ENCODE measurements at regions not wholly inside any gene's neighbourhood (a gene's known extent, or its start where the extent isn't known, plus 50 kb on each side); places are given as distances from the start of the nearest gene placed in this dataset.

DNA sequence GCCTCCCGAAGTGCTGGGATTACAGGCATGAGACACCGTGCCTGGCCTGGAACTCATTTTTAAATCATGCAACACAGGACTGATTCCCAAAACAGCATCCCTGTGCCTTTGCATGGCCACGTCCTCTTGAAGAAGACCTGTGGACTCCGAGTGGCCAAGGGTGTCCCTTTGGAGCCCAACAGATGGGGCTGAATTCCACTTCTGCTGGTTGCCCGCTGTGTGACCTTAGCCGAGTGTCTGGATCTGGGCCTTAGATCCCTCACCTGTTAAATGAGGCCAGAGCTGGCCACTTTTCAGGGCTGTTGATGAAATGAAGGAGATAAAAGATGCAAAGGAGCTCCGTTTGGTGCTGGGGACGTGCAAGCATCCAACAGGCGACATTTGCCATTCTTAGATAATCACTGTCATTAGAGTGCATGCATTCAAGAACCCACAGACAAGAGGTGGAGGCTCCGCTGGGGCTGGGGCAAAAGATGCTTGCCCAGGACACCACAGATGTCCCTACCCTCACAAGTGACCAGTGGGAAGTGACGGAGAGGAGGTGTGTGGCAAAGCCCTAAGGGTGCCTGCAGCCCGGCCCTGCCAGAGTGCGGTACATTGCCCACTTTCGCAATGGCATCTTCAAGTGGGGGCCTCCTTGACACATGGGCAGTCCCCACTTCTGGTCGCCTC, 354.1 kb upstream of the TNRC6C start:
- Histone ChIP-seq H3K27me3 (ENCODE audit: insufficient read depth, low read length) (no peaks in the 10 kb centered on the region), H3K36me3 (ENCODE audit: insufficient read depth, low read length) (no peaks in the 10 kb centered on the region), H2AFZ (ENCODE audit: low read length) (no peak overlapping the region), H3K4me2 (ENCODE audit: insufficient read depth, low read length) (no peak overlapping the region), H3K4me1 (ENCODE audit: insufficient read depth, low read length) (peaks cover 22% of the 10 kb centered on the region), H3K27ac (ENCODE audit: low read depth, low read length) (no peak overlapping the region), H3K9me3 (ENCODE audit: low read depth, low read length) (no peaks in the 10 kb centered on the region), H3K79me2 (ENCODE audit: insufficient read depth, low read length) (no peaks in the 10 kb centered on the region), H3K4me3 (ENCODE audit: insufficient read depth, low read length) (no peak overlapping the region), H4K20me1 (ENCODE audit: insufficient read depth, low read length) (no peaks in the 10 kb centered on the region)
- DNase-seq (ENCODE audit: insufficient read length, low spot score, missing footprints) = no peak
- TF ChIP-seq, protein P1, sequence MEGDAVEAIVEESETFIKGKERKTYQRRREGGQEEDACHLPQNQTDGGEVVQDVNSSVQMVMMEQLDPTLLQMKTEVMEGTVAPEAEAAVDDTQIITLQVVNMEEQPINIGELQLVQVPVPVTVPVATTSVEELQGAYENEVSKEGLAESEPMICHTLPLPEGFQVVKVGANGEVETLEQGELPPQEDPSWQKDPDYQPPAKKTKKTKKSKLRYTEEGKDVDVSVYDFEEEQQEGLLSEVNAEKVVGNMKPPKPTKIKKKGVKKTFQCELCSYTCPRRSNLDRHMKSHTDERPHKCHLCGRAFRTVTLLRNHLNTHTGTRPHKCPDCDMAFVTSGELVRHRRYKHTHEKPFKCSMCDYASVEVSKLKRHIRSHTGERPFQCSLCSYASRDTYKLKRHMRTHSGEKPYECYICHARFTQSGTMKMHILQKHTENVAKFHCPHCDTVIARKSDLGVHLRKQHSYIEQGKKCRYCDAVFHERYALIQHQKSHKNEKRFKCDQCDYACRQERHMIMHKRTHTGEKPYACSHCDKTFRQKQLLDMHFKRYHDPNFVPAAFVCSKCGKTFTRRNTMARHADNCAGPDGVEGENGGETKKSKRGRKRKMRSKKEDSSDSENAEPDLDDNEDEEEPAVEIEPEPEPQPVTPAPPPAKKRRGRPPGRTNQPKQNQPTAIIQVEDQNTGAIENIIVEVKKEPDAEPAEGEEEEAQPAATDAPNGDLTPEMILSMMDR (IDR thresholded peaks at IDR 0.05; ENCODE audit: extremely low read depth, low read depth, low read length) = no peak

DNA sequence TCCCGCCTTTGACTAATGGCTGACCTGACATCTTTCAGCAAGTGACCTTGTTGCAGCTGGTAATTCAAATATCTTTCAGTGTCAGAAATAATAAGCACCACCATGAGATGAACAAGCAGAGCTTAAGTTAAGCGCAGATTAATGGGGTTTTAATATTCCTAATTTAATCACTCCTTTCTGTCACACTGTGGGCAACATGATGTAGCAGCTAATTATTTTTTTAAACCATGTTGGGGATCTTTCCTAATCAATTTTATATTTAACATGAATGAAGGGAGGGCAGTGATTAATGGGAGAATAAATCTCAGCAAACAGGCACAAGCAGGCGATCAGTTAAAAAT, 353.6 kb upstream of the TNRC6C start:
- no peak overlapping the region for H3K27ac ChIP-seq (ENCODE audit: low read depth, low read length)
- no peaks in the 10 kb centered on the region for H3K79me2 ChIP-seq (ENCODE audit: insufficient read depth, low read length)
- no peak for DNase-seq (ENCODE audit: insufficient read length, low spot score, missing footprints)
- H4K20me1 ChIP-seq (ENCODE audit: insufficient read depth, low read length) = no peaks in the 10 kb centered on the region
- H3K9me3 ChIP-seq (ENCODE audit: low read depth, low read length) = no peaks in the 10 kb centered on the region
- TF ChIP-seq, protein P1 (IDR thresholded peaks at IDR 0.05; ENCODE audit: extremely low read depth, low read depth, low read length) = no peak
- H3K4me1 ChIP-seq (ENCODE audit: insufficient read depth, low read length) = peaks cover 22% of the 10 kb centered on the region
- no peak overlapping the region for H3K4me3 ChIP-seq (ENCODE audit: insufficient read depth, low read length)
- H3K4me2 ChIP-seq (ENCODE audit: insufficient read depth, low read length) = no peak overlapping the region
- H3K36me3 ChIP-seq (ENCODE audit: insufficient read depth, low read length) = no peaks in the 10 kb centered on the region
- no peaks in the 10 kb centered on the region for H3K27me3 ChIP-seq (ENCODE audit: insufficient read depth, low read length)
- H2AFZ ChIP-seq (ENCODE audit: low read length) = no peak overlapping the region

DNA sequence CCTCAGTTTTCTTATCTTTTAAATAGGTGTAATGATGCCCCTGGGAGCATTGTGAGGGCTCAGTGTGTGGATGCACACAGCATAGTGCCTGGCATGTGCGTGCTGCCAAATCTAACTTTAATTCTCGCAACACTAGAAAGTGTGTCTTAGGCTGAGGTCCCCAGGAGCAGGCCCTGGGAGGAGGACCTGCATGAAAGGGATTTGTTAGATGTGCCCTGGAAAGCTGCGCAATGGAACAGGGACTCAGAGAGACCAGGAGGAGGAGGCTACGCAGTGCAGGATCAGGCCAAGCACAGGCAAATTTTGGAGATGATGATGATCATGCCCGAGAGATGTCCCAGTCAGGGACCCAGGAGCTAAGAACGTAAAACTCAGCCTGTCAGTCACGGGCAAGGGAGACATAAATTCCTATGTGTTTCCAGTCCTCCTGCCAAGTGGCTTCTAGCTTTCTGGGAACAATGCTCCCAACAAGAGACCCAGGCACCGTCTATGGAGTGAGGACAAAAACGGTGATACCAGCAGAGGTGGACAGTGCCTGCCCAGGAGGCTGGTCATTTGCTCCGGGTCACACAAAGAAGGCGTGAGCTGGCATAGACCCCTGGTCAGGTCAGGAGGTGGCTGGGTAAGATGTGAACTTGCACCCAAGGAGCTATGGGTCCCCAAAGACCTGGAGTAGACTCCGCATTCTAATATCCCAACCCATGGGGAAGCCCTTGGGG, 352.2 kb upstream of the TNRC6C start:
- no peak overlapping the region for H2AFZ ChIP-seq (ENCODE audit: low read length)
- no peaks in the 10 kb centered on the region for H3K36me3 ChIP-seq (ENCODE audit: insufficient read depth, low read length)
- H3K27me3 ChIP-seq (ENCODE audit: insufficient read depth, low read length) = peaks cover 6% of the 10 kb centered on the region
- H3K9me3 ChIP-seq (ENCODE audit: low read depth, low read length) = no peaks in the 10 kb centered on the region
- no peak overlapping the region for H3K4me2 ChIP-seq (ENCODE audit: insufficient read depth, low read length)
- no peaks in the 10 kb centered on the region for H4K20me1 ChIP-seq (ENCODE audit: insufficient read depth, low read length)
- TF ChIP-seq, protein P1 (IDR thresholded peaks at IDR 0.05; ENCODE audit: extremely low read depth, low read depth, low read length) = no peak
- no peak overlapping the region for H3K4me3 ChIP-seq (ENCODE audit: insufficient read depth, low read length)
- no peak overlapping the region for H3K27ac ChIP-seq (ENCODE audit: low read depth, low read length)
- H3K4me1 ChIP-seq (ENCODE audit: insufficient read depth, low read length) = peaks cover 18% of the 10 kb centered on the region
- DNase-seq (ENCODE audit: insufficient read length, low spot score, missing footprints) = no peak
- no peaks in the 10 kb centered on the region for H3K79me2 ChIP-seq (ENCODE audit: insufficient read depth, low read length)

DNA sequence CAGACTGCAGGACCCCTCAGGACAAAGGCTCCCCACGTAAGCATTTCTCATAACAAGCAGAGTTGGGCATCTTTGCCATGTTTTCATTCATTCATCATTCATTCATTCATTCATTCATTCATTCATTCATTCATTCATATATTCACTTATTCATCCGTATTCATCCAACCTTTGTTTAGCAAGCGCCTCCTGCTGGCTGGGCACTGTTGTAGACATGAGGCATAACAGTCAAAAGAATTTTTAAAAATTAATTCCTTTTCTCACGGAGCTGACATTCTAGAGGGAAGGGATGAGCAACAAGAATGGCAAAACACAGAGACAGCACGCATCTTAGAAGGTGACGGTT, 351.7 kb upstream of the TNRC6C start:
- DNase-seq (ENCODE audit: insufficient read length, low spot score, missing footprints) = no peak
- no peak overlapping the region for H2AFZ ChIP-seq (ENCODE audit: low read length)
- peaks cover 10% of the 10 kb centered on the region for H3K27me3 ChIP-seq (ENCODE audit: insufficient read depth, low read length)
- no peaks in the 10 kb centered on the region for H3K9me3 ChIP-seq (ENCODE audit: low read depth, low read length)
- no peak overlapping the region for H3K4me3 ChIP-seq (ENCODE audit: insufficient read depth, low read length)
- peaks cover 13% of the 10 kb centered on the region for H3K4me1 ChIP-seq (ENCODE audit: insufficient read depth, low read length)
- no peaks in the 10 kb centered on the region for H3K36me3 ChIP-seq (ENCODE audit: insufficient read depth, low read length)
- TF ChIP-seq, protein P1 (IDR thresholded peaks at IDR 0.05; ENCODE audit: extremely low read depth, low read depth, low read length) = peak; percentile 44
- no peaks in the 10 kb centered on the region for H4K20me1 ChIP-seq (ENCODE audit: insufficient read depth, low read length)
- no peak overlapping the region for H3K27ac ChIP-seq (ENCODE audit: low read depth, low read length)
- H3K4me2 ChIP-seq (ENCODE audit: insufficient read depth, low read length) = no peak overlapping the region
- no peaks in the 10 kb centered on the region for H3K79me2 ChIP-seq (ENCODE audit: insufficient read depth, low read length)
